Hematopoietic multipotent progenitor cell (in vitro differentiated cells): ENCODE measurements at regions not wholly inside any gene's neighbourhood (a gene's known extent, or its start where the extent isn't known, plus 50 kb on each side); places are given as distances from the start of the nearest gene placed in this dataset.
"Not testable (repeated sequence)": the region's sequence is repeated elsewhere in the genome, so short reads cannot be mapped to it uniquely, and the experiment has no call there.

Experiments
- DNase-seq, 3 donors: peaks; one replicate each; pipeline ENCODE4 v3.0.0-alpha.2; 2011 to 2015; ENCODE audit warnings: low read depth in 2 of 3, low spot score in 2 of 3

DNA sequence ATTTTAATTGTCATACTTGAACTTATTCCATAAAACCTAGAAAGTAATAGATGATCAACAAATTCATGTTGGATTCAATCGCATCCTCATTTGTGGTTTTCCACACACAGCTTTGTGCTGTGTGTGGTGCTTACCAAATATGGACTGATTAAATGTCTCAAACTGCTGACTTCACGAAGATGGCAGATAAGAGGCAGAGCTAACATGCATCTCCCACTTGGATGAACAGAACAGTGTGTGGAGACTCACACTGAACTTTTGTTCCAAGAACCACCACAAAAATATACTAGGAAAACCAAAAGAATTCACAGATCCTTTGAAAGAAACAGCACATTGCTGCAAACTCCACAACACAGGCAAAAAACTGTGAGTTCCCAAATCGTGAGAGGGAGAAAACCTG, 603.7 kb downstream of the TENT5A start:
- no peak for DNase-seq

DNA sequence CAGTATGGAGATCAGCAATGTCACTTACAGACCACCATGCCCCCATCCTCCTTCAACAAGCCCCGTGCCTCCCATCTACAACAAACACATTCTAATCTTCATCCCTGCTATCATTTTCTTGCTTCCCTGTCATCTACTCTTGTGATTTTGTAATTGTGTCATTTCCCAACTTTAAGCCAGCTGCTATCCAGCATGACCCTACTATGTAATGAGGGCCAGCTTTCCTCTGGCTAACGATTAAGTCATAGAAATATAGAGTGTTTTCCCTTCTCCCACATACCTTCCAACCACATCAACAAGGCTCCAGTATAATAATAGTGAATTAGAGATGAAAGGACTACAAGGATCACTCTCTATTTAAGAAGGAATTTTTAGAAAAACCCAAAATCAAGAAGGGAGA, 607.0 kb downstream of the TENT5A start:
- no peak for DNase-seq

DNA sequence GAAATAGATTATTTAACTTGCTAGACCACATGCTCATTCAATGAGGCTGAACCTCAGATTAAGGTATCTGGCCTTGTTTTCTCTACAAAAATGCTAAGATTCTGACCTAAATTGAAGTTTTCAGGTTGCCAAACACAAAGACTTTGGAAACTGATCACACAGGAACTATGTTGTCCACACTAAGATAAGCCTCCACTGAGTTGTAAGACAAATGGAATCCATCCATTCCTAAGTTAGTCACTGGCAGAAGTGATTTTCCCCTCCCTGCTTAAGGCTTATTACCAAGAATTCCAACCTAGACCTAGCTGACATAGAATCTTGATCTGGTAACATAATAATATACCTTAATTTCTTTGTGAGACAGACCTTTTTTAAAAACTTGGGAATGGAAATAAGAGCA, 608.1 kb downstream of the TENT5A start:
- DNase-seq = no peak

DNA sequence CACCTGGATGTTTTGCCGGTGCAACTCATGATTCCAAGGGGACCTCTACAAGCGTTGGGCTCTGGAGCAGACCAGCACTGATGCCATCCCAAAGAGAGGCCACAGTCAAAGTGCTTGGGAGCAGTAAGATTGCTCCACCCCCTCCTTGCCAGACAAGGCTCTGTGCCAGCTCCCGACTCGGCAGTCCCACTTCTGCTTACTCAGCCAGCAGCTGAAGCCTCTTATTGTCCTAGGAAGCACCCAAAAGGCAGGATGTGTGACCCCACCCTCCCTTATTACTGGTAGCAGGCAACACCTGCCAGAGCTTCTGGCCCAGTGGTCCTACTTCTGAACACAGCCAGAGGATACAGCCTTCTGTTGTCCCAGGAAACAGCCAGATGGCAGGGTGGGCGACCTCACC, 614.2 kb downstream of the TENT5A start:
- no peak for DNase-seq

DNA sequence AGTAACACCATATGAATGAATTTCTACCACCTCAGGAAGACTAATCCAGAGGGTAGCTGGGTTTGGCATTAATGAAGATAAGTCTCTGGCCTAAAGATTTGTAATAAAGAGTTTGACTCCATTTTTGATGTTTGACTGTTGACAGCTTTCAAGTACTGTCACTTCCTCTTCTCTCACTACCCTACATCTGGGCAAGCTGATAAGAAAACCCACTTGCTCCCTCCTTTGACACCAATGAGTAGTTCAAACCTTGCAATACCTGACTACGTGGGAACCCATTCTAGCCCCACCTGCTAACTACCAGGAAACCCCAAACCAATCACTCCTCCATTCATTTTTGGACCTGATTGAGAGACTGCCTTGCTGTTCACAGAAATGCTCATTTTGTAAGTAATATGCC, 621.5 kb downstream of the TENT5A start:
- peak in 2 of 3 donors; percentile 83 to 97 for DNase-seq

DNA sequence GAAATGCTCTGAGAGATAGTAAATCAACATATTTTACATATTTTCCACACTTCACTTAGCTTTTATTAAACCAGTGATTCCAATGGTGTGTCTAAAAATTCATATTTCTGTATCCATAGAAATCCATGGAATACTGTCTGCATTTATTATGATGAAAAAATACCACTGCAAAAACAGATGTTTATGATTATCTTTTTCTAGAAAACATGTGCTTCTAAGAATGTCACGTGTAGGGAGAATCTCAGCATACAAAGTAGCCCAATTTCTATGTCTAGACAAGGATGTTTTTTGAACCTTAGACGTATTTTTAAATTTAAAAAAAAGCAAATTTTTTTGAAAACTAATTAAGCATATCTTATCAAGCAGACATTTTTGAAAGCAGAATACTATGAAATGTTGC, 622.4 kb downstream of the TENT5A start:
- DNase-seq = no peak

DNA sequence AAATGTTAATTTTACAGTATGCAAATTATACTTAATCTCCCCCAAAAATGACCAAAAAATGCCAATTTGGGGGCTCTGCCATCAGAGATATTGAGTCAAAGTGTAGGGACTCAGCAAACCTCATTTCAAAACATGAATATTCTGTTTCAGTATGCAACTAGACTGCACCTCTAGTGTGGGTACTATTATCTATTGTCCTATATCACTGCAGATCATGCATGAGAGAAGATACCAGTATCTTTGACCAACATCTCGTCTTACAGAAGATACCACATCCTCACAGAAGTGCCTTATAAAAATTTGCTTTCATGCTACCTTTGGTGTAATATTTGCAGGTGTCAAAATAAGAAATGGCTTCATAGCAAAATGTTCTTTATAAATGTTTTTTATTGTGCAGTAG, 623.8 kb downstream of the TENT5A start:
- no peak for DNase-seq

DNA sequence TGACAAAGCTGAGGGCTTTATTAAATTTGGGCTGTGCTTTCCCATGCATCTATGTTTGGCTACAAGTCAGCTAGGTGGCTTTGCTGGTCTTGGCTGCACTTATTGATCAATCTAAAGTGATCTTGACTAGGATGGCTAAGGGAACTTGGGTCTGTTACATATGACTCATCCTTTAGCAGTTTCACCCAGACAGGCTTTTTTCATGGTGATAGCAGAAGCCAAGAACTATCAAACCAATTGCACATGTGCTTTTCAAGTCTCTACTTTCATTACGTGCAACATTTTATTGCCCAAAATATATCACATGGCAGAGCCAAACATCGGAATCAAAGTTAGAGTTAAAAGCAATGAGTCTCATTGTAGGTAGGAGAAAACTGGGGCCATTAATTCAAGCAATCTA, 626.3 kb downstream of the TENT5A start:
- no peak for DNase-seq

DNA sequence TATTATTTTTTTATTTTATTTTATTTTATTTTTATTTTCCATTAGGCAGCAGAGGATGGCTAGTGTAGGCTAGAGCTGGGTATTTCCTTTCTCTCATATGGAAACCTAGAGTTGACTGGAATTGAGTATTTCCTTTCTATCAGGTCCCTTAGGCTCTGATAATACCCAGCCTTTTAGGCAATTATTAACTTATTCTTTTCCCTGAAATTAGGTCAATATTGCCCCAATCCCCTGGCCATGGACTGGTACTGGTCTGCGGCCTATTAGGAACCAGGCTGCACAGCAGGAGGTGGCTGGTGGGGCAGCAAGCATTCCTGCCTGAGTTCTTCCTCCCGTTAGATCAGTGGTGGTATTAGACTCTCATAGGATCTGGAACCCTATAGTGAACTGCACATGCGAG, 632.2 kb downstream of the TENT5A start:
- DNase-seq = no peak

DNA sequence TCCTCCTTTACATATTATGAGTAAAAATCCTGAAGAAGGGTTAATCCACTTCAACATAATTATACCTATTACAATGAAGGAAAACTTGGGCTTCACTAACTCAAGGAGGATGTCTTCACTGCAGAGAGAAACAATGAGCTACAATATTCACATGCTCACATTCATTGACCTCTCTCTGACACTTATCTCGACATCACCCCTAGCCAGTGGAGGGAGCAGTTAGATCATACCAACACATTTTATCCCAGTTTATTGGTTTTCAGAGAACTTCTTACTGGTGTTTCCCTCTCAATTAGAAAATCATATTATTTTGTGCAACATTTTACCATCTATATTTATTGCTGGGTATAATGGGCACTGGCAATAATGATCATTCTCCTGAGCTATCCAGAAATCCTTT, 646.5 kb downstream of the TENT5A start:
- DNase-seq = peak in 1 of 3 donors; percentile 10

DNA sequence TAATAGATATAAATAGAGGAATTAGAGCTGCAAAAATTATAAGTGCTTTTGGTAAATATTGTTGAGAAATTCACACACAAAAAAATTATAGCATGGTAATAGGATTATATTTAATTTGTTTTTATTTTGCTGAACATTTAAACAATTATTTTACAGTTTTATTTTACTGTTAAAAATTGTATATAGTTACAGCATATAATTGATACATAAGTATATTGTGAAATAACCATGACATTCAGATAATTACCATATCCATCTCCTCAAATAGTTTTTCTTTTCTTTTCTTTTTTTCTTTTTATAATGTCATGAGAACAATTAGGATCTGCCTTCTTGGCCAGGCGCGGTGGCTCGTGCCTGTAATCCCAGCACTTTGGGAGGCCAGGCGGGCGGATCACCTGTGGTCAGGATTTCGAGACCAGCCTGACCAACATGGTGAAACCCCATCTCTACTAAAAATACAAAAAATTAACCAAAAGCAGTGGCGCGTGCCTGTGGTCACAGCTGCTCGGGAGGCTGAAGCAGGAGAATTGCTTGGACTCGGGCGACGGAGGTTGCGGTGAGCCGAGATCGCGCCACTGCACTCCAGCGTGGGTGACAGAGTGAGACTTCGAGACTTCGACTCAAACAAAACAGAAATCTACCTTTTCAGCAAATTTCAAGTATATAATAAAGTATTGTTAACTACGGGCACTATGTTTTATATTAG, 654.2 kb downstream of the TENT5A start:
- DNase-seq = no peak

DNA sequence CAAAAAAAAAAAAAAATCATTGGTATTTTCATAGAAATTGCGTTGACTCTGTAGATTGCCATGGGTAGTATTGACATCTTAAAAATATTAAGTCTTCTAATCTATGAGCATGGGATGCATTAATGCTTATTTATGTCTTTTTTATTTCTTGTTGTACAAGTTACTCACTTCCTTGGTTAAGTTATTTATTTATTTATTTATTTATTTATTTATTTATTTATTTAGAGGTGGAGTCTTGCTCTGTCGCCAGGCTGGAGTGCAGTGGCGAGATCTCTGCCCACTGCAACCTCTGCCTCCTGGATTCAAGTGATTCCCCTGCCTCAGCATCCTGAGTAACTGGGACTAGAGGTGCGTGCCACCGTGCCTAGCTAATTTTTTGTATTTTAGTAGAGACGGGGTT, 656.0 kb downstream of the TENT5A start:
- not testable (repeated sequence) for DNase-seq

DNA sequence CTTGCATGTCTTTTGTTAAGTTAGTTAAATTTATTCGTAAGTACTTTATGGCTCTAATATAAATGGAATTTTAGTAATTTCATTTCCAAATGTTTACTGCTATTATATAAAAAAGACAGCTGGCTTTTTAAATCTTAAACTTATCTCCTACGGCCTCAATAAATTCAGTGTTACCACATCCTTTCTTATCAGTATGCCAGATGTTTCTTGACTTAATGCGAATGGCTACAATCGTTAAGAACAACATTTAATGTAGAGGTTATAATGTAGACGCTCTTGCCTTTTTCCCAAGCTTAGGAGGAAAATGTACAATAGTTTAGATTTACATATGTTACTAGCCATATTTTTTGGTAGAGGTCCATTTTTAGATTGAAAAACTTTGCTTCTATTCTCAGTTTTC, 659.4 kb downstream of the TENT5A start:
- DNase-seq = peak in 2 of 3 donors; percentile 17 to 47

DNA sequence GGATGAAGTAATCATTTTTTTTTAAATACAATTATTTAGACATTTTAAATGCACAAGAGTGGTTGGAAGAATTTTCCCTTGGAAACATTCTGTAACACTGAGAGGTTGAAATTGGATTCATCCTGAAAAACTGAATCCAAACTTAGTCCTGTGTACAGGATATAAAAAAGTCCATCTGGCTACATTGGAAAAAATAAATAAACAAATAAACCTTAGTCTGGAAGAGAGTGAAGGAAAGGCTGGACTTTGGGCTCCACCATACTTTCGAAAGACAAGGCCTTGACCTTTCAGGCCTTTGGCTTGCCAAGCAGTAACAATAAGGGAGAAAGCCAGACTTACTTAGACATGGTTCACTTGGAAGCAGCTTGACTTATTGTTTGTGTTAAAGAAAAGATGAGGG, 664.3 kb downstream of the TENT5A start:
- DNase-seq = no peak

DNA sequence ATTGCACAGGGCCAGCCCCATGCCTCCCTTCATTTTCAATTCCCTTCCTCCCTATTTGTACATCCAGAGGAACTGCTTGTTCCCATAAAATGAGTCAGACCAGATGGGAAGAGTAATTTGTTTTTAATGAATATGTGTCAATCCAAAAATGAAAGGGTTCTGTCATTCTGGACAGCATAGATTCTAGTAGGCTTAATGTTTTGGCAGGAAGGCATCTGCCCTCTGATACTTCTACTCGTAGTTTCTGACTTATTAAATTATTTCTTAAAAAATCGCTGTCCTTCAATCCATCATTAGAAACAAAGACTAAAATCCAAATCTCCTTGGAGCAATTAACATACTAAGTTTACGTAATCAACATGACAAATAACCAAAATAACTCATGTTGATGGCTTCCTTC, 665.5 kb downstream of the TENT5A start:
- no peak for DNase-seq

DNA sequence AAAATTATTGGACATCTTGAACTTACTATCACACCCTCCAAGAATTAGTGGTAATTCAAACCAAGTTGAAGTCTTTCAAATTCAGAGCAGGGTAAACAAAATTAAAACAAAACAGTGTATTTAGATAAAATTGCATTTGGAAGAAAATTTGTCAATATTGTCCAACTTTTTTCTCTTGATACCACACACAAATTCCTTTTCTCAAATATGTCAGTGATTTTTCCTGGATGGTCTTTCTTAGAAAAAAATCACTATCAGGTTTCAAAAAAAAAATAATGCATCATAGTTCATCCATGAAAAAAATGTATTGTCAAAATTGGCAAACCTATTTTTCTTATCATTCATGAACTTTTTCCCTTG, 667.1 kb downstream of the TENT5A start:
- DNase-seq = no peak

DNA sequence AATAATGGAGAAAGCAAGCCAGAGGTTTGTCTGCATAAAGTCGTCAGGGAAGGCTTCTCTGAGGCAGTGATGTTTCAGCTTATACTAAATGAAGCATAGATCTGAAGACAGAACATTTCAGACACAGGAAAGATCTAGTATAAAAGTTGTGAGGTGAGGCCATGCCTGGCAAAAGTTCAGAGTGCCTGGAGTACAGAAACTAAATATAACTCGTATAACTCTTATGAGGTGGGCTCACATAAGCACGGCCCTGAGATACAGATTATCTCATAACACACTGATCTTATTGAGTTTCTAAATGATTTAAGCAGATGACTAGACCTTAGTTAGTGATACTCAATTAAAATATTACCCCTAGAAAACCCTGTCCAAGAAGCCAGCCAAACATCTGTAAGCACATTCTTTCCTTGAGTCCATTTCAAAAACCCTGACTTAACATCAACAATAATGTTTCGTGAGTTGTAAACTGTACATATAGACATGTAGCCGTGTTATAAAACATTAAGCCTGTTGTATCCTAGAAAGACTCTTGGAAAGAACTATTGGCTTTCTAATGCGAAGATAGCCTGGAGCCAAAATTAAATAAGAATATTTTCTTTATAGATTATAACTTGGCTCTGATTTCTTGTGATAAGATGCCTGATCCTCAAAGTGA, 667.6 kb downstream of the TENT5A start:
- DNase-seq = no peak

DNA sequence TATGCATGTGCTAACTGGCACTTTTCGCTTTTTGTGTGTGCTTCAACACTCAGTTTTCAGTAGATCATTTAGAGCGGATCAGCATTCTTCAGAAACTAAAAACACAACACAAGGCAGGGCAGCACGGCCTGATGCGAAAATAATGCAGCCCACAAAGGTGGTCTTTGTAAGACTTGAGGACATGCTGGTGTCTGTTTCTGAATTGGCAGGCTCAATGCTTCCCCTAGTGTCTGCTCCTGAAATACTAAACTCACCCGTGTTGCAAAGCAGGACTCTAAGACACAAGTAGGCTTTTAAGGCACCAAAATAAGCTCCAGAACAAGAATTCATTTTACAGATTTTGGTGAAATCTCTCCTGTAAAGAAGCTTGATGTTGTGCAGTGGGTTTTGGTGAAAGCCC, 676.5 kb downstream of the TENT5A start:
- no peak for DNase-seq

DNA sequence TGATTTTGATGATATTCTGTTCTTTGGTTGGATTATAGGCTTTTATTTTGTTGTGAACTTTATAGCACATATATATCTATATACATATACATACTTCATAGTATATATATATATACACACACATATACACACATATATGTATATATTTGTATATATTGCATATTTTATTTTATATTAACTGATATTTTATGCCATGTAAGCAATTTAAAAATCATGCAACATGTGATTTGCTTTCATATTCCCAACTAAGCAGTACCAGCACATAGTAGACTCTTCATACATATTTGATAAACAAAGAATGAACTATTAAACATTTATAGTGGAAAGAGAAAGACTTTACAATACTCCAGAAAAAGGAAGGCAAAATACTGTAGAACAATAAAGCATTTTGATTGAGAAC, 679.2 kb downstream of the TENT5A start:
- DNase-seq = no peak

DNA sequence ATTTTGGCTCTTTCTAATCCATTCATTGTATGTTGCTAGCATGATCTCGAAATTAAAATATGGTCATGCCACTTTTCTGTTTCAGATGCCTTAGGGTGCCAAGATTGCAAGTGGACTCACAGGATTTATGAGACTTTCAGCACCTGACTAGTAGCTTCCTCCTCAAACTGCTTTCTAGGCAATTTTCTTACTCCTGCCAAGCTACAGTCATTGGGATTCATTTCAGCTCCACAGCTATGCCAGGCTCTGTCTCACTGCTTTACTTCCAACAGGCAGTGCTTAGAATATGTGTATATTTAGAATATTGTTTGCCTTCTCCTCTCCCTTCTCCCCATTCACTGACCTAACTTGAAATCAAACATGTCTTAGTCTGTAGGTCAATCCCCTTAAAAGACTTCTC, 681.4 kb downstream of the TENT5A start:
- DNase-seq = no peak

DNA sequence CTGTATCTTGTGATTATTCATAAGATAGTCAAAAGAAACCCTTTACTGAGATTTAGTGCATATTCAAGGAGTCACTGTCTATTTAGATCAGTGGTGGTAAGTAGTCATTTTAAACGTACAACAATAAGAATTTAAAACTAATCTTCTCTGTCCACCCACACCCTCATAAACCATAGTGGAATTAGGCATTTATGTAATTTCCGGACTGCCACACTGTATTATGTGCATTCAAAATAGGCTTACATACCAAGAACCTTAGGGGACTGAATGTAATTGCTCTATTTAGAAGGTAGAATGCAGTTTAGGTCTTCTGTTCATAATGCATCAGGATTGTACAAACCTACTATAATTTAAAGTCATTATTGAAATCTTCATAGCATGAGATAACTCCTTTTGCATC, 685.4 kb downstream of the TENT5A start:
- no peak for DNase-seq

DNA sequence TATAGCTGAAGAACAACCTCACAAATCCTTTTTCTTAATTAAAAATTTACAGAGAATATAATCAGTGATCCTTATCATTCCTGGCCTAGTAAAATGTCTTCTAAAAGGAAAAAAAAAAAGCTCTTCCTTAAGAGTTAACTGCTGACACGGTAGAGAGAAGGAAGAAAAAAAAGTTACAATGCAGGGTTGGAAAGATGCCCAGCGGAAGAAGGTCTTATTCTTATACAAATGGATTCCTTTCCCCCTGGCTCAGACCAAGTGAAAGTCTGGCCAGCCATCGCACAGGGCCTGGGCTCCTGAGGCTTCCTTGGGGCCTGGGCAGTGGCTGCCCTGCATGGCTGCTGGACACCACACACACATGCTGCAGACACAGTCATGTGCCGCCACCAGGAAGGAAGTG, 688.6 kb downstream of the TENT5A start:
- DNase-seq = no peak

DNA sequence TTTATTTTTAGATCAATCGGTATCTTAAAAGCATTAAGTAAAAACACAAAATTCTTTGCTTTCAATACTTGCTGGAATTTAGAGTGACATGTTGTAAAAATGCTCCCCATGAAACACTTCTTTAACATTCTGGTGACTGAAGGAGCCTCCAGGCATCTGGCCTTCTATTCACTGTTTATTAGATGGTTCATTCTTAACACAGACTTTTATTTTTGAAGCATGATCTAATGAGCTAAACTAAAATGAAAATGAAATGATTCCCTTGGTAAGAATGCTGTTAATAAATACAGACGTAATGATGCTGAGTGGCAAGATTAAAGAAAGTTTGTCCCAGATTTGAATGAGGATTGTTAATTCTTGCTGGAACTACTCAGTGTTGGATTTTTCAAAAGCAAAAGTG, 698.4 kb downstream of the TENT5A start:
- no peak for DNase-seq
